ENCODE measurements at regions not wholly inside any gene's neighbourhood (a gene's known extent, or its start where the extent isn't known, plus 50 kb on each side); places are given as distances from the start of the nearest gene placed in this dataset.

GRCh38 chr6:132898376-132898775, 84.0 kb downstream of the RPS12 start:
- POLR2A ChIA-PET, result no interaction called here
- H3K4me3 ChIP-seq (ENCODE audit: control insufficient read depth in 1 of 7, extremely low read depth in 1 of 7, insufficient read depth in 4 of 7, low read depth in 2 of 7, low read length in 6 of 7), result no peak overlapping the region
- no peaks in the 10 kb centered on the region for H3K9me3 ChIP-seq (ENCODE audit: control extremely low read depth in 1 of 5, control insufficient read depth in 4 of 5, insufficient read depth in 2 of 5, low read depth in 1 of 5, low read length in 4 of 5)
- CTCF ChIA-PET, result no interaction called here
- DNase-seq, result no peak
- no peak overlapping the region for H3K27ac ChIP-seq (ENCODE audit: insufficient read depth in 1 of 2, low read depth in 1 of 2, low read length in 2 of 2, poor library complexity in 1 of 2, severe bottlenecking in 2 of 2)
- H3K36me3 ChIP-seq (ENCODE audit: control insufficient read depth in 4 of 4, insufficient read depth in 4 of 4, low read length in 3 of 4), result no peaks in the 10 kb centered on the region
- no peaks in the 10 kb centered on the region for H3K4me1 ChIP-seq (ENCODE audit: control extremely low read depth in 1 of 4, control insufficient read depth in 4 of 4, insufficient read depth in 4 of 4, low read length in 3 of 4)
- peaks cover 0 to 1% (median 0%) of the 10 kb centered on the region in 5 experiments for H3K27me3 ChIP-seq (replicated peaks in 2 of 5; ENCODE audit: control insufficient read depth in 4 of 5, insufficient read depth in 5 of 5, low read length in 4 of 5)
- WGBS (ENCODE audit: insufficient coverage), result no CpG with 5 or more reads among the region's 4 CpGs

GRCh38 chr6:132900849-132901248, 86.5 kb downstream of the RPS12 start:
- H3K4me3 ChIP-seq (ENCODE audit: control insufficient read depth in 1 of 7, extremely low read depth in 1 of 7, insufficient read depth in 4 of 7, low read depth in 2 of 7, low read length in 6 of 7), result no peak overlapping the region
- WGBS (ENCODE audit: insufficient coverage), result 43% methylated on average over 1 of the region's 2 CpGs
- no peak overlapping the region for H3K27ac ChIP-seq (ENCODE audit: insufficient read depth in 1 of 2, low read depth in 1 of 2, low read length in 2 of 2, poor library complexity in 1 of 2, severe bottlenecking in 2 of 2)
- ChIA-PET CTCF (no interaction called here), POLR2A (no interaction called here)
- H3K9me3 ChIP-seq (ENCODE audit: control extremely low read depth in 1 of 5, control insufficient read depth in 4 of 5, insufficient read depth in 2 of 5, low read depth in 1 of 5, low read length in 4 of 5), result no peaks in the 10 kb centered on the region
- peaks cover 0 to 1% (median 0%) of the 10 kb centered on the region in 5 experiments for H3K27me3 ChIP-seq (replicated peaks in 2 of 5; ENCODE audit: control insufficient read depth in 4 of 5, insufficient read depth in 5 of 5, low read length in 4 of 5)
- no peaks in the 10 kb centered on the region for H3K4me1 ChIP-seq (ENCODE audit: control extremely low read depth in 1 of 4, control insufficient read depth in 4 of 4, insufficient read depth in 4 of 4, low read length in 3 of 4)
- DNase-seq, result no peak
- no peaks in the 10 kb centered on the region for H3K36me3 ChIP-seq (ENCODE audit: control insufficient read depth in 4 of 4, insufficient read depth in 4 of 4, low read length in 3 of 4)

- no peak overlapping the region for H3K4me3 ChIP-seq (ENCODE audit: control insufficient read depth in 1 of 7, extremely low read depth in 1 of 7, insufficient read depth in 4 of 7, low read depth in 2 of 7, low read length in 6 of 7)
- CTCF ChIA-PET, result no interaction called here
- H3K36me3 ChIP-seq (ENCODE audit: control insufficient read depth in 4 of 4, insufficient read depth in 4 of 4, low read length in 3 of 4), result no peaks in the 10 kb centered on the region
- POLR2A ChIA-PET, result no interaction called here
- no peak overlapping the region for H3K27ac ChIP-seq (ENCODE audit: insufficient read depth in 1 of 2, low read depth in 1 of 2, low read length in 2 of 2, poor library complexity in 1 of 2, severe bottlenecking in 2 of 2)
- H3K27me3 ChIP-seq (replicated peaks in 2 of 5; ENCODE audit: control insufficient read depth in 4 of 5, insufficient read depth in 5 of 5, low read length in 4 of 5), result peaks cover 0 to 1% (median 0%) of the 10 kb centered on the region in 5 experiments
- no peak for DNase-seq
- WGBS (ENCODE audit: insufficient coverage), result 93% methylated on average over 2 of the region's 6 CpGs
- no peaks in the 10 kb centered on the region for H3K4me1 ChIP-seq (ENCODE audit: control extremely low read depth in 1 of 4, control insufficient read depth in 4 of 4, insufficient read depth in 4 of 4, low read length in 3 of 4)
- H3K9me3 ChIP-seq (ENCODE audit: control extremely low read depth in 1 of 5, control insufficient read depth in 4 of 5, insufficient read depth in 2 of 5, low read depth in 1 of 5, low read length in 4 of 5), result no peaks in the 10 kb centered on the region
These were observed 88.5 kb downstream of the RPS12 start for GRCh38 chr6:132902901-132903300.

GRCh38 chr6:132907231-132907630, 92.9 kb downstream of the RPS12 start:
- WGBS (ENCODE audit: insufficient coverage), result no CpG with 5 or more reads among the region's 1 CpG
- POLR2A ChIA-PET, result no interaction called here
- CTCF ChIA-PET, result no interaction called here

GRCh38 chr6:132907914-132908313, 93.5 kb downstream of the RPS12 start:
- 100% methylated on average over 5 of the region's 7 CpGs for WGBS (ENCODE audit: insufficient coverage)
- H3K4me1 ChIP-seq (ENCODE audit: control extremely low read depth in 1 of 4, control insufficient read depth in 4 of 4, insufficient read depth in 4 of 4, low read length in 3 of 4), result no peaks in the 10 kb centered on the region
- no peaks in the 10 kb centered on the region for H3K9me3 ChIP-seq (ENCODE audit: control extremely low read depth in 1 of 5, control insufficient read depth in 4 of 5, insufficient read depth in 2 of 5, low read depth in 1 of 5, low read length in 4 of 5)
- no peak overlapping the region for H3K27ac ChIP-seq (ENCODE audit: insufficient read depth in 1 of 2, low read depth in 1 of 2, low read length in 2 of 2, poor library complexity in 1 of 2, severe bottlenecking in 2 of 2)
- H3K36me3 ChIP-seq (ENCODE audit: control insufficient read depth in 4 of 4, insufficient read depth in 4 of 4, low read length in 3 of 4), result no peaks in the 10 kb centered on the region
- POLR2A ChIA-PET, result no interaction called here
- no peak overlapping the region for H3K4me3 ChIP-seq (ENCODE audit: control insufficient read depth in 1 of 7, extremely low read depth in 1 of 7, insufficient read depth in 4 of 7, low read depth in 2 of 7, low read length in 6 of 7)
- CTCF ChIA-PET, result no interaction called here
- DNase-seq, result no peak
- H3K27me3 ChIP-seq (replicated peaks in 2 of 5; ENCODE audit: control insufficient read depth in 4 of 5, insufficient read depth in 5 of 5, low read length in 4 of 5), result no peaks in the 10 kb centered on the region

More at GRCh38 chr6:132907231-132907630, 92.9 kb downstream of the RPS12 start:
- DNase-seq, result no peak
- H3K9me3 ChIP-seq (ENCODE audit: control extremely low read depth in 1 of 5, control insufficient read depth in 4 of 5, insufficient read depth in 2 of 5, low read depth in 1 of 5, low read length in 4 of 5), result no peaks in the 10 kb centered on the region
- no peak overlapping the region for H3K4me3 ChIP-seq (ENCODE audit: control insufficient read depth in 1 of 7, extremely low read depth in 1 of 7, insufficient read depth in 4 of 7, low read depth in 2 of 7, low read length in 6 of 7)
- H3K27me3 ChIP-seq (replicated peaks in 2 of 5; ENCODE audit: control insufficient read depth in 4 of 5, insufficient read depth in 5 of 5, low read length in 4 of 5), result no peaks in the 10 kb centered on the region
- H3K4me1 ChIP-seq (ENCODE audit: control extremely low read depth in 1 of 4, control insufficient read depth in 4 of 4, insufficient read depth in 4 of 4, low read length in 3 of 4), result no peaks in the 10 kb centered on the region
- H3K36me3 ChIP-seq (ENCODE audit: control insufficient read depth in 4 of 4, insufficient read depth in 4 of 4, low read length in 3 of 4), result no peaks in the 10 kb centered on the region
- H3K27ac ChIP-seq (ENCODE audit: insufficient read depth in 1 of 2, low read depth in 1 of 2, low read length in 2 of 2, poor library complexity in 1 of 2, severe bottlenecking in 2 of 2), result no peak overlapping the region

GRCh38 chr6:132909742-132910141, 95.4 kb downstream of the RPS12 start:
- CTCF ChIA-PET, result no interaction called here
- no CpG with 5 or more reads among the region's 1 CpG for WGBS (ENCODE audit: insufficient coverage)

GRCh38 chr6:132910759-132911158, 96.4 kb downstream of the RPS12 start:
- POLR2A ChIA-PET, result no interaction called here
- CTCF ChIA-PET, result no interaction called here
- DNase-seq, result no peak

More at GRCh38 chr6:132909742-132910141, 95.4 kb downstream of the RPS12 start:
- Histone ChIP-seq H3K9me3 (ENCODE audit: control extremely low read depth in 1 of 5, control insufficient read depth in 4 of 5, insufficient read depth in 2 of 5, low read depth in 1 of 5, low read length in 4 of 5) (no peaks in the 10 kb centered on the region), H3K4me1 (ENCODE audit: control extremely low read depth in 1 of 4, control insufficient read depth in 4 of 4, insufficient read depth in 4 of 4, low read length in 3 of 4) (no peaks in the 10 kb centered on the region), H3K27me3 (replicated peaks in 2 of 5; ENCODE audit: control insufficient read depth in 4 of 5, insufficient read depth in 5 of 5, low read length in 4 of 5) (no peaks in the 10 kb centered on the region), H3K36me3 (ENCODE audit: control insufficient read depth in 4 of 4, insufficient read depth in 4 of 4, low read length in 3 of 4) (no peaks in the 10 kb centered on the region), H3K4me3 (ENCODE audit: control insufficient read depth in 1 of 7, extremely low read depth in 1 of 7, insufficient read depth in 4 of 7, low read depth in 2 of 7, low read length in 6 of 7) (no peak overlapping the region), H3K27ac (ENCODE audit: insufficient read depth in 1 of 2, low read depth in 1 of 2, low read length in 2 of 2, poor library complexity in 1 of 2, severe bottlenecking in 2 of 2) (no peak overlapping the region)
- DNase-seq, result no peak
- POLR2A ChIA-PET, result no interaction called here

More at GRCh38 chr6:132910759-132911158, 96.4 kb downstream of the RPS12 start:
- H3K4me1 ChIP-seq (ENCODE audit: control extremely low read depth in 1 of 4, control insufficient read depth in 4 of 4, insufficient read depth in 4 of 4, low read length in 3 of 4), result no peaks in the 10 kb centered on the region
- whole genome bisulfite sequencing (ENCODE audit: insufficient coverage), result 0% methylated on average over 1 of the region's 2 CpGs
- H3K36me3 ChIP-seq (ENCODE audit: control insufficient read depth in 4 of 4, insufficient read depth in 4 of 4, low read length in 3 of 4), result no peaks in the 10 kb centered on the region
- H3K27ac ChIP-seq (ENCODE audit: insufficient read depth in 1 of 2, low read depth in 1 of 2, low read length in 2 of 2, poor library complexity in 1 of 2, severe bottlenecking in 2 of 2), result no peak overlapping the region
- no peak overlapping the region for H3K4me3 ChIP-seq (ENCODE audit: control insufficient read depth in 1 of 7, extremely low read depth in 1 of 7, insufficient read depth in 4 of 7, low read depth in 2 of 7, low read length in 6 of 7)
- peaks cover 0 to 3% (median 0%) of the 10 kb centered on the region in 5 experiments for H3K27me3 ChIP-seq (replicated peaks in 2 of 5; ENCODE audit: control insufficient read depth in 4 of 5, insufficient read depth in 5 of 5, low read length in 4 of 5)
- H3K9me3 ChIP-seq (ENCODE audit: control extremely low read depth in 1 of 5, control insufficient read depth in 4 of 5, insufficient read depth in 2 of 5, low read depth in 1 of 5, low read length in 4 of 5), result no peaks in the 10 kb centered on the region
